SK-N-SH (cell line): ENCODE measurements at regions not wholly inside any gene's neighbourhood (a gene's known extent, or its start where the extent isn't known, plus 50 kb on each side); places are given as distances from the start of the nearest gene placed in this dataset.

Source experiments
- CTCF ChIA-PET: fragments of 300-600, 350-600 bp; formaldehyde crosslinking; extraction: SDS; loops from one replicate; lab custom pipeline; 2021; lab: Yijun Ruan, JAX
- POLR2A ChIA-PET: fragments of 350-600 bp; sonication (Branson Sonifier 250); formaldehyde crosslinking; extraction: SDS; loops from one replicate; lab custom pipeline; 2020; ENCODE audit warnings: antibody characterized with exemption, inconsistent platforms; lab: Yijun Ruan, JAX
- DNase-seq: peaks from one replicate; pipeline ENCODE4 v3.0.0; 2012
- H2AFZ ChIP-seq: fragments of 200-600 bp; sonication (generic); 2 replicates; pipeline ENCODE4 v1.8.1; 2016; ENCODE audit warnings: antibody characterized with exemption, mild to moderate bottlenecking, low read depth
- H3F3A ChIP-seq: fragments of 200-600 bp; sonication (generic); replicated peaks from 2 replicates; pipeline ENCODE3; 2016; ENCODE audit warnings: antibody characterized with exemption, mild to moderate bottlenecking; ENCODE audit not compliant: insufficient read depth
- H3K27ac ChIP-seq, 2 experiments: fragments of 200-500 bp in 1 of 2; fragments of 200-600 bp in 1 of 2; sonication (Bioruptor generic) in 1 of 2; sonication (generic), shearing (Covaris generic) in 1 of 2; 2 replicates each; pipeline versions ENCODE4 v1.5.1 to v1.6.1; 2014 to 2016; ENCODE audit warnings: low read depth in 2 of 2, inconsistent platforms in 1 of 2, low read length in 1 of 2, mild to moderate bottlenecking in 1 of 2, mixed read lengths in 1 of 2
- H3K27me3 ChIP-seq: fragments of 200-600 bp; sonication (generic), shearing (Covaris generic); 2 replicates; pipeline ENCODE4 v1.6.1; 2016; ENCODE audit warnings: mixed run types; ENCODE audit not compliant: insufficient read depth
- H3K36me3 ChIP-seq, 2 experiments: fragments of 200-500 bp in 1 of 2; fragments of 200-600 bp in 1 of 2; sonication (Bioruptor generic) in 1 of 2; sonication (generic) in 1 of 2; replicated peaks in 1 of 2; 2 replicates each; pipeline versions ENCODE3 to v1.5.1; 2014 to 2016; ENCODE audit warnings: low read length in 1 of 2, mild to moderate bottlenecking in 1 of 2; ENCODE audit not compliant: insufficient read depth in 2 of 2, control insufficient read depth in 1 of 2
- H3K4me1 ChIP-seq, 2 experiments: fragments of 200-500 bp in 1 of 2; fragments of 200-600 bp in 1 of 2; sonication (Bioruptor generic) in 1 of 2; sonication (generic), shearing (Covaris generic) in 1 of 2; 2 replicates each; pipeline versions ENCODE4 v1.5.1 to v1.6.1; 2014 to 2016; ENCODE audit warnings: low read depth in 1 of 2, low read length in 1 of 2, mixed run types in 1 of 2; ENCODE audit not compliant: insufficient read depth in 2 of 2, control insufficient read depth in 1 of 2
- H3K4me2 ChIP-seq: fragments of 200-600 bp; sonication (generic), shearing (Covaris generic); 2 replicates; pipeline ENCODE4 v1.6.1; 2017; ENCODE audit warnings: mixed run types
- H3K4me3 ChIP-seq, 2 experiments: fragments of 200-500 bp in 1 of 2; fragments of 200-600 bp in 1 of 2; sonication (Bioruptor generic) in 1 of 2; sonication (generic), shearing (Covaris generic) in 1 of 2; 2 replicates each; pipeline versions ENCODE4 v1.5.1 to v1.8.1; 2014 to 2016; ENCODE audit warnings: low read depth in 2 of 2, inconsistent platforms in 1 of 2, low read length in 1 of 2, mild to moderate bottlenecking in 1 of 2, mixed read lengths in 1 of 2, moderate library complexity in 1 of 2
- H3K79me2 ChIP-seq: fragments of 200-600 bp; sonication (generic); 2 replicates; pipeline ENCODE4 v1.8.1; 2017; ENCODE audit warnings: mild to moderate bottlenecking; ENCODE audit not compliant: insufficient read depth
- H3K9ac ChIP-seq: fragments of 200-600 bp; sonication (generic); 2 replicates; pipeline ENCODE4 v1.6.1; 2017; ENCODE audit warnings: mixed run types
- H3K9me2 ChIP-seq: fragments of 200-600 bp; sonication (generic); 2 replicates; pipeline ENCODE4 v1.6.1; 2017; ENCODE audit warnings: mixed run types
- H3K9me3 ChIP-seq: fragments of 200-600 bp; sonication (generic); 2 replicates; pipeline ENCODE4 v1.6.1; 2017; ENCODE audit warnings: mixed run types, mild to moderate bottlenecking, moderate library complexity
- H4K20me1 ChIP-seq: fragments of 200-600 bp; sonication (generic); 2 replicates; pipeline ENCODE4 v1.6.1; 2017; ENCODE audit warnings: mild to moderate bottlenecking, mixed run types; ENCODE audit not compliant: insufficient read depth
- CHD2 ChIP-seq: fragments of 150-350 bp; IDR thresholded peaks from 2 replicates; pipeline ENCODE4 v1.6.1; 2018; ENCODE audit warnings: low read length; ENCODE audit not compliant: partially characterized antibody
- EZH2phosphoT487 ChIP-seq: fragments of 200-600 bp; sonication (generic); IDR thresholded peaks from 2 replicates; pipeline ENCODE4 v1.6.1; 2017; ENCODE audit warnings: low read depth, mixed run types, mild to moderate bottlenecking, antibody characterized with exemption, moderate library complexity, borderline replicate concordance
- GATA2 ChIP-seq: sonication (generic); formaldehyde crosslinking; IDR thresholded peaks from 2 replicates; pipeline ENCODE4 v1.5.0; 2020; ENCODE audit warnings: mild to moderate bottlenecking, missing genetic modification reagents
- MAX ChIP-seq: IDR thresholded peaks from 2 replicates; pipeline ENCODE4 v1.4.0; 2012; ENCODE audit warnings: low read depth
- NRF1 ChIP-seq: IDR thresholded peaks from 2 replicates; pipeline ENCODE4 v1.6.1; 2012; ENCODE audit warnings: low read depth, mild to moderate bottlenecking, low read length
- PBX3 ChIP-seq: IDR thresholded peaks from 2 replicates; pipeline ENCODE4; 2012
- POLR2AphosphoS5 ChIP-seq: IDR thresholded peaks from 2 replicates; pipeline ENCODE4 v1.6.1; 2012; ENCODE audit warnings: low read depth, low read length
- RCOR1 ChIP-seq: fragments of 150-350 bp; IDR thresholded peaks from 2 replicates; pipeline ENCODE4 v1.6.1; 2017; ENCODE audit warnings: antibody characterized with exemption, low read length
- SMC3 ChIP-seq: IDR thresholded peaks from 2 replicates; pipeline ENCODE4 v1.6.1; 2012; ENCODE audit warnings: low read depth, low read length, improper control_type of control experiment
- YY1 ChIP-seq: IDR thresholded peaks from 2 replicates; pipeline ENCODE4 v1.4.0; 2012; ENCODE audit warnings: low read depth, mild to moderate bottlenecking
- ZBTB33 ChIP-seq: IDR thresholded peaks from 2 replicates; pipeline ENCODE4 v1.4.0; 2012; ENCODE audit warnings: low read depth, borderline replicate concordance
- WGBS: methylation state at CpG from one replicate; pipeline ENCODE4 v1.1.6; 2017; ENCODE audit warnings: low lambda C conversion rate; 5-methylcytosine and 5-hydroxymethylcytosine counted together

GRCh38 chr17:72233986-72234385 is 113.2 kb downstream of the SOX9 start:
- Histone ChIP-seq H3K27me3 (no peaks in the 10 kb centered on the region; the same call in 1 of the 2 replicates), H2AFZ (no peak overlapping the region), H3K79me2 (no peaks in the 10 kb centered on the region), H3K9me2 (no peaks in the 10 kb centered on the region), H3F3A (no peaks in the 10 kb centered on the region), H3K9me3 (no peaks in the 10 kb centered on the region), H4K20me1 (no peaks in the 10 kb centered on the region), H3K4me2 (no peak overlapping the region), H3K27ac (no peak overlapping the region), H3K4me1 (no peaks in the 10 kb centered on the region; a peak in 1 of 4 replicates), H3K36me3 (no peaks in the 10 kb centered on the region), H3K4me3 (no peak overlapping the region), H3K9ac (no peak overlapping the region)
- TF ChIP-seq ZBTB33 (no peak), RCOR1 (no peak), GATA2 (CRISPR knock-in tag) (no peak), NRF1 (no peak), YY1 (no peak)
- CTCF ChIA-PET, result no interaction called here
- POLR2A ChIA-PET, result no interaction called here
- no peak for DNase-seq
- 75% methylated on average over 3 of the region's 3 CpGs for WGBS

GRCh38 chr17:72234985-72235384 is 114.2 kb downstream of the SOX9 start:
- Histone ChIP-seq H3K9me2 (no peaks in the 10 kb centered on the region), H3K9me3 (no peaks in the 10 kb centered on the region), H3K4me3 (no peak overlapping the region), H3K4me2 (no peak overlapping the region), H3K27ac (no peak overlapping the region), H3K27me3 (no peaks in the 10 kb centered on the region; the same call in 1 of the 2 replicates), H3K36me3 (no peaks in the 10 kb centered on the region), H2AFZ (no peak overlapping the region), H4K20me1 (no peaks in the 10 kb centered on the region), H3K9ac (no peak overlapping the region), H3K4me1 (no peaks in the 10 kb centered on the region; a peak in 1 of 4 replicates), H3K79me2 (no peaks in the 10 kb centered on the region), H3F3A (no peaks in the 10 kb centered on the region)
- ChIA-PET POLR2A (no interaction called here), CTCF (interaction anchor here (0.5 to 0.6 kb wide), 2 partner anchors 436 to 1468 kb away, joined by 3 read pairs; no protein-coding TSS in a partner anchor)
- no peak for DNase-seq
- TF ChIP-seq NRF1 (no peak), PBX3 (no peak), EZH2phosphoT487 (no peak), RCOR1 (no peak), POLR2AphosphoS5 (no peak), SMC3 (no peak), MAX (no peak), CHD2 (no peak), ZBTB33 (no peak)
- WGBS, result 79% methylated on average over 5 of the region's 5 CpGs
